ENCODE measurements at regions not wholly inside any gene's neighbourhood (a gene's known extent, or its start where the extent isn't known, plus 50 kb on each side); places are given as distances from the start of the nearest gene placed in this dataset.
"Not testable (repeated sequence)": the region's sequence is repeated elsewhere in the genome, so short reads cannot be mapped to it uniquely, and the experiment has no call there.

DNA sequence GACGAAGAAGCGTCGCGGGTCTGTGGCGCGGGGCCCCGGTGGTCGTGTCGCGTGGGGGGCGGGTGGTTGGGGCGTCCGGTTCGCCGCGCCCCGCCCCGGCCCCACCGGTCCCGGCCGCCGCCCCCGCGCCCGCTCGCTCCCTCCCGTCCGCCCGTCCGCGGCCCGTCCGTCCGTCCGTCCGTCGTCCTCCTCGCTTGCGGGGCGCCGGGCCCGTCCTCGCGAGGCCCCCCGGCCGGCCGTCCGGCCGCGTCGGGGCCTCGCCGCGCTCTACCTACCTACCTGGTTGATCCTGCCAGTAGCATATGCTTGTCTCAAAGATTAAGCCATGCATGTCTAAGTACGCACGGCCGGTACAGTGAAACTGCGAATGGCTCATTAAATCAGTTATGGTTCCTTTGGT is 1533.5 kb upstream of the TPTE start:
- H3K36me3 Mint-ChIP-seq (ENCODE audit: low read depth); CTCF ChIA-PET; H3K4me1 Mint-ChIP-seq (ENCODE audit: low read depth); H3K4me1 ChIP-seq (ENCODE audit: insufficient read depth, low read length); H3K4me3 ChIP-seq (ENCODE audit: low read length); intact Hi-C loops (cut with DNase I, micrococcal nuclease); H3K27ac Mint-ChIP-seq; DNase-seq; H3K4me3 Mint-ChIP-seq; H3K36me3 ChIP-seq (ENCODE audit: insufficient read depth, low read length); ATAC-seq (ENCODE audit: poor library complexity); POLR2A ChIA-PET; H3K27ac ChIP-seq (ENCODE audit: low read depth in 1 of 2, low read length in 2 of 2): not testable (repeated sequence)
- peaks cover 22% of the 10 kb centered on the region for H3K9me3 Mint-ChIP-seq
- Histone ChIP-seq H3K27me3 (ENCODE audit: control insufficient read depth in 1 of 2, insufficient read depth in 2 of 2, low read length in 2 of 2) (peaks cover 13 to 19% of the 10 kb centered on the region in 2 experiments), H3K9me3 (ENCODE audit: control insufficient read depth in 1 of 2, insufficient read depth in 1 of 2, low read length in 2 of 2) (peaks cover 0 to 27% of the 10 kb centered on the region in 2 experiments)
- H3K27me3 Mint-ChIP-seq: peaks cover 26% of the 10 kb centered on the region

DNA sequence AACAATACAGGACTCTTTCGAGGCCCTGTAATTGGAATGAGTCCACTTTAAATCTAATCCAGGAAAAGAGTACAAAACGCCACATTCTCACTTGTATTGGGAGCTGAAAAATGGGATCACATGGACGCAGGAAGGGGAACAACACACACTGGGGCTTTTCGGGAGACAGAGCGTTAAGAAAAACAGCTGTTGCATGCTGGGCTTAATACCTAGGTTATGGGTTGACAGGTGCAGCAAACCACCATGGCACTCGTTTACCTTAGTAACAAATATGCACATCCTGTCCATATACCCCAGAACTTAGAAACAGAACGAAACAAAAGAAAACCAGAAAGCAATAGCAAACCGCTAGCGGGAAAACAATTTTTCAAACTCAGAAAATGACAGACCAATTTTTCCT is 1532.7 kb upstream of the TPTE start:
- no peak overlapping the region for H3K4me3 Mint-ChIP-seq

DNA sequence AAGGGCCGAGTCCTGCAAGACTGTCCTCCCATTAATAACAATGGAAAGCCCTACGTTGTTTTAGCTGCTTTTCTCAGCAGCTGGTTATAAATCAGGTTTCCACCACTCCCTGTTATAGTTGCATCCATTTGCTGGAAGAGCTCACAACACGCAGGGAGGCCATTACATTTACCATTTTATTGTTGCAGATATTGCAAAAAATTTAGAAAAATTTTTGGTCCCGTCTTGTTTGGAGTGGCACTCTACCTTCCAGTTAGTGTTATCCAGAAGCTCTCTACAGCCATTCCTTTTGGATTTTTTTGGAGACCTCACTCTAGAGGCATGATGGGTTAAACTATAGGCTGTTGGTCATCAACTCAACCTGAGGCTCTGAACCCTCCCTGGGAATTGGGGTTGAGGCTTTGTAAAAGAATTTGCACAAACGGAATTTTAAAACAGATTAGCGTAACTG is 1532.1 kb upstream of the TPTE start:
- TF ChIP-seq, protein P1, sequence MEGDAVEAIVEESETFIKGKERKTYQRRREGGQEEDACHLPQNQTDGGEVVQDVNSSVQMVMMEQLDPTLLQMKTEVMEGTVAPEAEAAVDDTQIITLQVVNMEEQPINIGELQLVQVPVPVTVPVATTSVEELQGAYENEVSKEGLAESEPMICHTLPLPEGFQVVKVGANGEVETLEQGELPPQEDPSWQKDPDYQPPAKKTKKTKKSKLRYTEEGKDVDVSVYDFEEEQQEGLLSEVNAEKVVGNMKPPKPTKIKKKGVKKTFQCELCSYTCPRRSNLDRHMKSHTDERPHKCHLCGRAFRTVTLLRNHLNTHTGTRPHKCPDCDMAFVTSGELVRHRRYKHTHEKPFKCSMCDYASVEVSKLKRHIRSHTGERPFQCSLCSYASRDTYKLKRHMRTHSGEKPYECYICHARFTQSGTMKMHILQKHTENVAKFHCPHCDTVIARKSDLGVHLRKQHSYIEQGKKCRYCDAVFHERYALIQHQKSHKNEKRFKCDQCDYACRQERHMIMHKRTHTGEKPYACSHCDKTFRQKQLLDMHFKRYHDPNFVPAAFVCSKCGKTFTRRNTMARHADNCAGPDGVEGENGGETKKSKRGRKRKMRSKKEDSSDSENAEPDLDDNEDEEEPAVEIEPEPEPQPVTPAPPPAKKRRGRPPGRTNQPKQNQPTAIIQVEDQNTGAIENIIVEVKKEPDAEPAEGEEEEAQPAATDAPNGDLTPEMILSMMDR (IDR thresholded peaks at IDR 0.05): no peak
- Mint-ChIP-seq H3K27ac (no peak overlapping the region), H3K27me3 (peaks cover 39% of the 10 kb centered on the region), H3K36me3 (ENCODE audit: low read depth) (peaks cover 6% of the 10 kb centered on the region), H3K4me1 (ENCODE audit: low read depth) (no peaks in the 10 kb centered on the region), H3K9me3 (peaks cover 28% of the 10 kb centered on the region), H3K4me3 (no peak overlapping the region)
- H3K9me3 ChIP-seq (ENCODE audit: control insufficient read depth in 1 of 2, insufficient read depth in 1 of 2, low read length in 2 of 2): peaks cover 5 to 28% of the 10 kb centered on the region in 2 experiments
- ChIA-PET POLR2A (no interaction called here), CTCF (no interaction called here)
- no peaks in the 10 kb centered on the region for H3K4me1 ChIP-seq (ENCODE audit: insufficient read depth, low read length)
- H3K27ac ChIP-seq (ENCODE audit: low read depth in 1 of 2, low read length in 2 of 2): no peak overlapping the region
- intact Hi-C loops (cut with DNase I, micrococcal nuclease): no loop called here
- H3K27me3 ChIP-seq (ENCODE audit: control insufficient read depth in 1 of 2, insufficient read depth in 2 of 2, low read length in 2 of 2): peaks cover 13 to 26% of the 10 kb centered on the region in 2 experiments
- ATAC-seq (ENCODE audit: poor library complexity) (no peak), DNase-seq (no peak)
- H3K36me3 ChIP-seq (ENCODE audit: insufficient read depth, low read length): no peaks in the 10 kb centered on the region
- no peak overlapping the region for H3K4me3 ChIP-seq (ENCODE audit: low read length)

More for the DNA sequence above, 1532.7 kb upstream of the TPTE start:
- Histone ChIP-seq H3K9me3 (ENCODE audit: control insufficient read depth in 1 of 2, insufficient read depth in 1 of 2, low read length in 2 of 2) (peaks cover 0 to 28% of the 10 kb centered on the region in 2 experiments), H3K36me3 (ENCODE audit: insufficient read depth, low read length) (no peaks in the 10 kb centered on the region), H3K4me3 (ENCODE audit: low read length) (no peak overlapping the region), H3K27ac (ENCODE audit: low read depth in 1 of 2, low read length in 2 of 2) (no peak overlapping the region), H3K4me1 (ENCODE audit: insufficient read depth, low read length) (no peaks in the 10 kb centered on the region), H3K27me3 (ENCODE audit: control insufficient read depth in 1 of 2, insufficient read depth in 2 of 2, low read length in 2 of 2) (peaks cover 13 to 26% of the 10 kb centered on the region in 2 experiments)
- ATAC-seq (ENCODE audit: poor library complexity): no peak
- TF ChIP-seq, protein P1 (IDR thresholded peaks at IDR 0.05): no peak
- ChIA-PET POLR2A (no interaction called here), CTCF (no interaction called here)
- Mint-ChIP-seq H3K27ac (no peak overlapping the region), H3K27me3 (peaks cover 34% of the 10 kb centered on the region), H3K4me1 (ENCODE audit: low read depth) (no peaks in the 10 kb centered on the region), H3K9me3 (peaks cover 25% of the 10 kb centered on the region), H3K36me3 (ENCODE audit: low read depth) (peaks cover 6% of the 10 kb centered on the region)
- intact Hi-C loops (cut with DNase I, micrococcal nuclease): no loop called here
- no peak for DNase-seq

DNA sequence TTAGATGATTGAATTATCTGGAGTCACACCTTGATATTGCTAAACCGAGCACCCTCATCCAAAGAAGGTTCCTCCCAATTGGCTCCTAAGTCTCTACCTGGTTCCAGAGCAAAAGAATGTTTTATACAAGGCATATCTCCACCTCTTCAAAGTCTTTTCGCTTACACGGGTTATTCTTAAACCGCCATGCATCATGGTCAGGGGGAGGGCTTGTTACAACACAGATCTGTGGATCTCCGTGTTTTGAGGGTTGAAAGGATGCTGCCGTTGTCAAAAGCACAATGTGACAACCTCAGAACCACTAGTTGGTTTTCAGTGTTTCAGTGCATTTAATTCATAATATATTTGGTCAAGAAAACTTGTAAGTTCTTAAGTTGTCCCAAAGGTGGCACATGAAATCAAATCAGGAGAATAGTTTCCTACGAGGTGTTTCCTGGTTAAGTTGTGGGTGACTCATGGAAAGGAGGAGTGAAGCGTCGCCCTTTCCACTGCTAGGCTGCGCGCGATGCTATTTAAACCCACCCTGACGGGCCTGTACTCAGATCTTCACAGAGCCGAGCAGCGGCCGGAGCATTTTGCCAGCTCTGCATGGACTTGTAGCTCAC is 1531.6 kb upstream of the TPTE start:
- Histone ChIP-seq H3K27ac (ENCODE audit: low read depth in 1 of 2, low read length in 2 of 2) (no peak overlapping the region), H3K36me3 (ENCODE audit: insufficient read depth, low read length) (no peaks in the 10 kb centered on the region), H3K9me3 (ENCODE audit: control insufficient read depth in 1 of 2, insufficient read depth in 1 of 2, low read length in 2 of 2) (peaks cover 6 to 28% of the 10 kb centered on the region in 2 experiments), H3K4me1 (ENCODE audit: insufficient read depth, low read length) (no peaks in the 10 kb centered on the region), H3K27me3 (ENCODE audit: control insufficient read depth in 1 of 2, insufficient read depth in 2 of 2, low read length in 2 of 2) (peaks cover 13 to 27% of the 10 kb centered on the region in 2 experiments), H3K4me3 (ENCODE audit: low read length) (no peak overlapping the region)
- ATAC-seq (ENCODE audit: poor library complexity) (no peak), DNase-seq (no peak)
- Mint-ChIP-seq H3K27ac (no peak overlapping the region), H3K4me3 (no peak overlapping the region), H3K9me3 (peaks cover 30% of the 10 kb centered on the region), H3K36me3 (ENCODE audit: low read depth) (peaks cover 6% of the 10 kb centered on the region), H3K27me3 (peaks cover 43% of the 10 kb centered on the region), H3K4me1 (ENCODE audit: low read depth) (no peaks in the 10 kb centered on the region)
- ChIA-PET POLR2A (no interaction called here), CTCF (no interaction called here)
- intact Hi-C loops (cut with DNase I, micrococcal nuclease): no loop called here
- TF ChIP-seq, protein P1 (IDR thresholded peaks at IDR 0.05): no peak
